NB4 (cell line): ENCODE measurements at regions not wholly inside any gene's neighbourhood (a gene's known extent, or its start where the extent isn't known, plus 50 kb on each side); places are given as distances from the start of the nearest gene placed in this dataset.

Experiments
- DNase-seq: peaks from one replicate; pipeline ENCODE4 v3.0.0; 2010; ENCODE audit warnings: low read depth
- H3K4me3 ChIP-seq: one replicate; pipeline ENCODE4 v1.5.1; 2011; ENCODE audit warnings: mild to moderate bottlenecking, low read depth, low read length, moderate library complexity
- MYC ChIP-seq: IDR thresholded peaks from 2 replicates; pipeline ENCODE4 v1.6.1; 2011; ENCODE audit warnings: low read depth, low read length
- POLR2A ChIP-seq: IDR thresholded peaks from 2 replicates; pipeline ENCODE4 v1.6.1; 2011; ENCODE audit warnings: mild to moderate bottlenecking; ENCODE audit not compliant: insufficient read length; ENCODE audit errors: extremely low read depth
- TF ChIP-seq, protein P1 (sequence below): IDR thresholded peaks from one replicate; pipeline ENCODE4 v1.5.1; 2012; ENCODE audit warnings: low read depth, low read length
- TF ChIP-seq, protein P2 (sequence below): IDR thresholded peaks from 2 replicates; pipeline ENCODE4 v1.6.1; 2011; ENCODE audit warnings: low read depth, low read length

DNA sequence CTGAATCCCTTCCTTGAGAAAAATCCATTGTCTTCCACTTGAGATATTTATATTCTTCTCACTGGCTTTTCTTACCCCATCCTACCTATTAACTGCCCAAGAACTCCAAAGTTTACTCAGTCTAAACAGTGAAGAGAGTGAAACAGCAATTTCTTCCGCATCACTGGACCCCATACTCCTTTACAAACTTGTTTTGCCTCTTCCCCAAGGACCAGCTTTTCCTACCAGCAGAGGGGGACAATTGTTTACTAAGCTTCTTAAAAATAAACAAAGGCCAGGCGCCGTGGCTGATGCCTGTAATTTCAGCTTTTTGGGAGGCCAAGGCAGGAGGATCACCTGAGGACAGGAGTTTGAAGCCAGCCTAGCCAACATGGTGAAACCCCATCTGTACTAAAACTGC, 52.0 kb downstream of the LRATD1 start:
- TF ChIP-seq, protein P1, sequence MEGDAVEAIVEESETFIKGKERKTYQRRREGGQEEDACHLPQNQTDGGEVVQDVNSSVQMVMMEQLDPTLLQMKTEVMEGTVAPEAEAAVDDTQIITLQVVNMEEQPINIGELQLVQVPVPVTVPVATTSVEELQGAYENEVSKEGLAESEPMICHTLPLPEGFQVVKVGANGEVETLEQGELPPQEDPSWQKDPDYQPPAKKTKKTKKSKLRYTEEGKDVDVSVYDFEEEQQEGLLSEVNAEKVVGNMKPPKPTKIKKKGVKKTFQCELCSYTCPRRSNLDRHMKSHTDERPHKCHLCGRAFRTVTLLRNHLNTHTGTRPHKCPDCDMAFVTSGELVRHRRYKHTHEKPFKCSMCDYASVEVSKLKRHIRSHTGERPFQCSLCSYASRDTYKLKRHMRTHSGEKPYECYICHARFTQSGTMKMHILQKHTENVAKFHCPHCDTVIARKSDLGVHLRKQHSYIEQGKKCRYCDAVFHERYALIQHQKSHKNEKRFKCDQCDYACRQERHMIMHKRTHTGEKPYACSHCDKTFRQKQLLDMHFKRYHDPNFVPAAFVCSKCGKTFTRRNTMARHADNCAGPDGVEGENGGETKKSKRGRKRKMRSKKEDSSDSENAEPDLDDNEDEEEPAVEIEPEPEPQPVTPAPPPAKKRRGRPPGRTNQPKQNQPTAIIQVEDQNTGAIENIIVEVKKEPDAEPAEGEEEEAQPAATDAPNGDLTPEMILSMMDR = no peak
- TF ChIP-seq POLR2A (no peak), MYC (no peak)
- TF ChIP-seq, protein P2, sequence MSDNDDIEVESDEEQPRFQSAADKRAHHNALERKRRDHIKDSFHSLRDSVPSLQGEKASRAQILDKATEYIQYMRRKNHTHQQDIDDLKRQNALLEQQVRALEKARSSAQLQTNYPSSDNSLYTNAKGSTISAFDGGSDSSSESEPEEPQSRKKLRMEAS = no peak
- no peak overlapping the region for H3K4me3 ChIP-seq
- no peak for DNase-seq

DNA sequence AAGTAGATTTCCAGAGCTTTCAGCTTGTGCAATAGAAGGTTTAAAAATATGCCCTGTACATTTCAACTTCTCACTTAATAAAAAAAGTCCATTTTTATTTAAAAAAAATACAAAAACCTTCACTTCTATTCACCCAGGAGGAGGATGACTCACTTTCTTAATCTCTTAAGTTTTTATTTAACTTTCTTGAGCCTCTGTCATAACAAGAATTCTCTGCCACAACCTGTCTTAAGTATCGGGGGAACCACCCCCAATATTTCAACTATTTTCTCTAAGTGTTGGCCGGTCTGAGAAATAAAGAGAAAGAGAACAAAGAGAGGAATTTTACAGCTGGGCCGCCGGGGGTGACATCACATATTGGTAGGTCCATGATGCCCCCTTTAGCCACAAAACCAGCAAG, 58.4 kb downstream of the LRATD1 start:
- no peak overlapping the region for H3K4me3 ChIP-seq
- no peak for DNase-seq
- TF ChIP-seq, protein P1 = no peak
- TF ChIP-seq MYC (no peak), POLR2A (no peak)
- TF ChIP-seq, protein P2 = no peak

DNA sequence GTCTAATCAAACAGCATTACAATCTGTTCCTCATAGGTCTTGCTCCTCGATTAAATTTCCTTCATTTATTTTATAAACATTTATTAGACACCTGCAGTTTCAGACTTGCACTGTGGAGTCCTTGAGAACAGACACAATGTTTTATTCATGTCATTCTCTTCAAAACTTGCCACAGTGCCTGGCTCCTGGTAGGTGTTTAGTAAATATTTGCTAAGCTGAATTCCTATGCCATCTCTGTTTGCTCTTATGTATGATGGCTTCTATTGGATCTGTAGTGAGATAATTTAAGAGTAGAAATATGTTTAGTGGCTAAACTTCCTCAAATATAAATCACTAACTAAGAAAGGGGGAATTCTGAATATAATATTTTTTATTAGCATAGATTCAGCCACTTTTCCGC, 61.4 kb downstream of the LRATD1 start:
- no peak for DNase-seq
- no peak for TF ChIP-seq POLR2A
- no peak for TF ChIP-seq MYC
- TF ChIP-seq, protein P2 = no peak
- TF ChIP-seq, protein P1 = no peak

DNA sequence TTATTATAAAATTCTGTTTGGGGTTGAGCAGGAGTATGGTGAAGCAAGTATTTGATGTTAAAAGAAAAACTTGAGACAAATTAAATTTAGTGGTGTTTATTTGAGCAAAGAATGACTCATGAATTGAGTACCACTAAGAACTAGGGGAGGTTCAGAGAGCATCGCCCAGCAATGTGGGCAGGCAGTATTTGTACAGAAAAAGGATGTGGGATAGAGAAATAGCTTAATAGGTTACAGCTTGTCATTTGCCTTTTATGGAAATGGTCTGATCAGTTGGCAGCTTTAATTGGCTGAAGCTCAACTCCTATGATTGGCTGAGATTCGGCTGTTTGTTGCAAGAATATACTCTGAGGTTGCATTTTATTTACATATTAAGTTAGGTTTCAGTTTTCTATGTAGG, 68.2 kb downstream of the LRATD1 start:
- H3K4me3 ChIP-seq = no peak overlapping the region
- TF ChIP-seq MYC (no peak), POLR2A (no peak)
- TF ChIP-seq, protein P2 = no peak
- TF ChIP-seq, protein P1 = no peak
- no peak for DNase-seq

More for the DNA sequence above, 61.4 kb downstream of the LRATD1 start:
- no peak overlapping the region for H3K4me3 ChIP-seq

DNA sequence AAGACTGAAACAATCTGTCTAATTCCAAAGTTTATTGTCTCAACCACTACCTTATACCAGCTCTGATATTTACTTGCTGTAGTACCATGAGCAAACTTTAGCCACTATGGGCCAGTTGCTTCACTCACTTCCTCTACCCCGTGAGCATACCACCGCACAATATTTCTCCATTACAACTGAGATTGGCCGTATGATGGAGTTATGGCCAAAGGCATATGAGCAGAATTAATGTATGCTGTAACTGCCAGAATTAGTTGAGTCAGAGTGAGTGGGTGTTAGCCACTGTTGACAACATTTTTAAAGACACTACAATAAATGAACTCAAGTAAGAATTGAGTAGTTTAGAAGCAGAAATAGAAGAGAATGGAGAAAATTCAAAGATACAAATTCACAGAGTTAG, 69.7 kb downstream of the LRATD1 start:
- no peak for DNase-seq
- TF ChIP-seq POLR2A (no peak), MYC (no peak)
- TF ChIP-seq, protein P1 = no peak
- TF ChIP-seq, protein P2 = no peak
- no peak overlapping the region for H3K4me3 ChIP-seq

DNA sequence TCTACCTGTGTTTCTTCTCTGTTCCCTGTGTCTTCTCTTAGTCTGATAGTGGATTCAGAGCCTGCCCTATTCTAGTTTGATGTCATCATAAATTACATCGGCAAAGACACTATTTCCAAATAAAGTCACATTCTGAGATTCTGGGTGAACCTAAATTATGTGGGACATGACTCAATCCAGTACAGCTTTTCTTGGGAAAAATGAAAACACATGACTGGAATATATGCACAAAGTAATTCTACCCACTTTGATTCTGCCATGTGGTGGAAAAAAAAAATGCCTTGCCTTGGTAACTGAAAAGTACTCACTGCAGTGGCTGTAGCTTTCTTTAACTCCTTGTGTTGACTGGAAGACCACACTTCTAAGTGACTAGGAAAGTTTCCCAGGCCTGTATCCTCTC, 73.7 kb downstream of the LRATD1 start:
- TF ChIP-seq, protein P1 = no peak
- TF ChIP-seq, protein P2 = no peak
- TF ChIP-seq POLR2A = no peak
- no peak for TF ChIP-seq MYC
- DNase-seq = no peak
- no peak overlapping the region for H3K4me3 ChIP-seq
